Activated effector memory CD4-positive, alpha-beta T cell treated with anti-CD3 and anti-CD28 coated beads, Interleukin-2, amount 50 U/mL, for 16 hours (primary cell): ENCODE measurements at regions not wholly inside any gene's neighbourhood (a gene's known extent, or its start where the extent isn't known, plus 50 kb on each side); places are given as distances from the start of the nearest gene placed in this dataset.
"Not testable (repeated sequence)": the region's sequence is repeated elsewhere in the genome, so short reads cannot be mapped to it uniquely, and the experiment has no call there.

Experiments used
- DNase-seq: peaks from one replicate; pipeline ENCODE4 v3.0.0-alpha.2; 2020

- DNase-seq = no peak
These were observed 554.1 kb downstream of the KCTD12 start for GRCh38 chr13:76331943-76332712.

GRCh38 chr13:76330761-76331160, 555.4 kb downstream of the KCTD12 start:
- no peak for DNase-seq

- DNase-seq = no peak
These were observed 556.2 kb downstream of the KCTD12 start for GRCh38 chr13:76329866-76330580.

- DNase-seq = no peak
These were observed 557.2 kb downstream of the KCTD12 start for GRCh38 chr13:76329004-76329403.

GRCh38 chr13:76326343-76326742, 559.9 kb downstream of the KCTD12 start:
- no peak for DNase-seq

- DNase-seq = no peak
These were observed 566.3 kb downstream of the KCTD12 start for GRCh38 chr13:76319921-76320320.

GRCh38 chr13:76316998-76317527, 569.1 kb downstream of the KCTD12 start:
- no peak for DNase-seq

GRCh38 chr13:76314495-76314894, 571.7 kb downstream of the KCTD12 start:
- DNase-seq = no peak

- no peak for DNase-seq
These were observed 579.1 kb downstream of the KCTD12 start for GRCh38 chr13:76307142-76307541.

- DNase-seq = no peak
These were observed 585.5 kb downstream of the KCTD12 start for GRCh38 chr13:76300688-76301087.

- DNase-seq = no peak
These were observed 588.9 kb downstream of the KCTD12 start for GRCh38 chr13:76297331-76297730.

GRCh38 chr13:76296751-76297150, 589.5 kb downstream of the KCTD12 start:
- no peak for DNase-seq

- not testable (repeated sequence) for DNase-seq
These were observed 591.2 kb downstream of the KCTD12 start for GRCh38 chr13:76295020-76295419.

GRCh38 chr13:76293751-76294150, 592.5 kb downstream of the KCTD12 start:
- DNase-seq = no peak

GRCh38 chr13:76293346-76293745, 592.9 kb downstream of the KCTD12 start:
- DNase-seq = no peak

- DNase-seq = no peak
These were observed 593.5 kb downstream of the KCTD12 start for GRCh38 chr13:76292726-76293125.

GRCh38 chr13:76292031-76292430, 594.2 kb downstream of the KCTD12 start:
- no peak for DNase-seq

GRCh38 chr13:76289558-76289957, 596.6 kb downstream of the KCTD12 start:
- DNase-seq = no peak

- no peak for DNase-seq
These were observed 600.0 kb downstream of the KCTD12 start for GRCh38 chr13:76286178-76286577.

GRCh38 chr13:76285463-76285862, 600.7 kb downstream of the KCTD12 start:
- no peak for DNase-seq

GRCh38 chr13:76279766-76280165, 606.4 kb downstream of the KCTD12 start:
- DNase-seq = not testable (repeated sequence)

- no peak for DNase-seq
These were observed 614.4 kb downstream of the KCTD12 start for GRCh38 chr13:76271728-76272232.

GRCh38 chr13:76268307-76268706, 617.9 kb downstream of the KCTD12 start:
- not testable (repeated sequence) for DNase-seq

GRCh38 chr13:76267216-76267615, 619.0 kb downstream of the KCTD12 start:
- no peak for DNase-seq
